Stimulated activated CD4-positive, alpha-beta T cell treated with anti-CD3 and anti-CD28 coated beads, Interleukin-15, amount 100 ng/mL, for 48 hours (primary cell): ENCODE measurements at regions not wholly inside any gene's neighbourhood (a gene's known extent, or its start where the extent isn't known, plus 50 kb on each side); places are given as distances from the start of the nearest gene placed in this dataset.

Source experiments
- DNase-seq, 2 donors: peaks; one replicate each; pipeline ENCODE4 v3.0.0-alpha.2; 2020; ENCODE audit warnings: low read depth in 2 of 2

- no peak for DNase-seq
Observed at GRCh38 chrX:39948582-39948981, 149.2 kb downstream of the BCOR start.

- DNase-seq, result no peak
Observed at GRCh38 chrX:39950018-39950688, 147.6 kb downstream of the BCOR start.

GRCh38 chrX:39952989-39953388 is 144.8 kb downstream of the BCOR start:
- DNase-seq, result no peak

- DNase-seq, result no peak
Observed at GRCh38 chrX:39953879-39954278, 143.9 kb downstream of the BCOR start.

GRCh38 chrX:39954851-39955250 is 142.9 kb downstream of the BCOR start:
- no peak for DNase-seq

- DNase-seq, result no peak
Observed at GRCh38 chrX:39955625-39956024, 142.1 kb downstream of the BCOR start.

GRCh38 chrX:39956803-39957394 is 140.9 kb downstream of the BCOR start:
- DNase-seq, result no peak

GRCh38 chrX:39957816-39958566 is 139.8 kb downstream of the BCOR start:
- DNase-seq, result no peak

GRCh38 chrX:39958850-39959249 is 138.9 kb downstream of the BCOR start:
- DNase-seq, result no peak

- DNase-seq, result no peak
Observed at GRCh38 chrX:39960219-39960618, 137.5 kb downstream of the BCOR start.

- no peak for DNase-seq
Observed at GRCh38 chrX:39961441-39961840, 136.3 kb downstream of the BCOR start.

- no peak for DNase-seq
Observed at GRCh38 chrX:39965051-39965573, 132.6 kb downstream of the BCOR start.

GRCh38 chrX:39966176-39966575 is 131.6 kb downstream of the BCOR start:
- no peak for DNase-seq

GRCh38 chrX:39967348-39967747 is 130.4 kb downstream of the BCOR start:
- peak; percentile 12 to 13 for DNase-seq

- DNase-seq, result no peak
Observed at GRCh38 chrX:39969099-39969818, 128.5 kb downstream of the BCOR start.

GRCh38 chrX:39969819-39970504 is 127.8 kb downstream of the BCOR start:
- no peak for DNase-seq

- no peak for DNase-seq
Observed at GRCh38 chrX:39971760-39972159, 126.0 kb downstream of the BCOR start.

GRCh38 chrX:39972340-39972739 is 125.4 kb downstream of the BCOR start:
- no peak for DNase-seq

- no peak for DNase-seq
Observed at GRCh38 chrX:39973810-39974209, 123.9 kb downstream of the BCOR start.

GRCh38 chrX:39974270-39974669 is 123.5 kb downstream of the BCOR start:
- no peak for DNase-seq

GRCh38 chrX:39975101-39975925 is 122.4 kb downstream of the BCOR start:
- DNase-seq, result no peak
